Right atrium auricular region (tissue), 2 donors: ENCODE measurements at regions not wholly inside any gene's neighbourhood (a gene's known extent, or its start where the extent isn't known, plus 50 kb on each side); places are given as distances from the start of the nearest gene placed in this dataset.

ENCODE experiments used
- DNase-seq: peaks from one replicate; pipeline ENCODE4 v3.0.0-alpha.2; 2019; ENCODE audit warnings: low spot score
- H3K27ac ChIP-seq, 2 donors: fragments of 200-600 bp; sonication (generic); 1 replicate in 1 of 2; 2 replicates in 1 of 2; pipeline ENCODE4 v1.5.1; 2016 to 2019
- H3K27me3 ChIP-seq, 2 donors: fragments of 200-600 bp; sonication (generic); one replicate each; pipeline versions ENCODE4 v1.5.1 to v1.6.0; 2017 to 2019
- H3K36me3 ChIP-seq: fragments of 200-600 bp; sonication (generic); one replicate; pipeline ENCODE4 v1.5.1; 2016
- H3K4me1 ChIP-seq, 2 donors: fragments of 200-600 bp; sonication (generic); one replicate each; pipeline versions ENCODE4 v1.5.1 to v1.6.0; 2017 to 2019
- H3K4me3 ChIP-seq, 2 donors: fragments of 200-600 bp; sonication (generic); 1 replicate in 1 of 2; 2 replicates in 1 of 2; pipeline ENCODE4 v1.5.1; 2017 to 2019; ENCODE audit warnings: mild to moderate bottlenecking in 1 of 2, moderate library complexity in 1 of 2
- H3K9me3 ChIP-seq, 2 donors: fragments of 200-600 bp; sonication (generic); one replicate each; pipeline ENCODE4 v1.5.1; 2019
- CTCF ChIP-seq, 2 donors: fragments of 200-600 bp; sonication (generic); IDR thresholded peaks; one replicate each; pipeline ENCODE4 v1.5.1; 2019; ENCODE audit warnings: antibody characterized with exemption in 2 of 2

GRCh38 chr2:241958818-241959545, 89.5 kb downstream of the RTP5 start:
- no peak for TF ChIP-seq CTCF (IDR thresholded peaks at IDR 0.05)
- no peak overlapping the region for H3K4me3 ChIP-seq
- no peaks in the 10 kb centered on the region for H3K27me3 ChIP-seq
- no peaks in the 10 kb centered on the region for H3K4me1 ChIP-seq
- no peaks in the 10 kb centered on the region for H3K36me3 ChIP-seq
- H3K9me3 ChIP-seq = no peaks in the 10 kb centered on the region
- no peak overlapping the region for H3K27ac ChIP-seq
- no peak for DNase-seq

GRCh38 chr2:241959751-241960269, 90.3 kb downstream of the RTP5 start:
- H3K9me3 ChIP-seq = no peaks in the 10 kb centered on the region
- no peak for DNase-seq
- H3K36me3 ChIP-seq = no peaks in the 10 kb centered on the region
- no peak for TF ChIP-seq CTCF (IDR thresholded peaks at IDR 0.05)
- H3K4me1 ChIP-seq = no peaks in the 10 kb centered on the region
- no peak overlapping the region for H3K4me3 ChIP-seq
- H3K27ac ChIP-seq = no peak overlapping the region
- no peaks in the 10 kb centered on the region for H3K27me3 ChIP-seq

GRCh38 chr2:241961454-241961853, 91.9 kb downstream of the RTP5 start:
- TF ChIP-seq CTCF (IDR thresholded peaks at IDR 0.05) = no peak
- Histone ChIP-seq H3K27ac (no peak overlapping the region), H3K36me3 (no peaks in the 10 kb centered on the region), H3K9me3 (no peaks in the 10 kb centered on the region), H3K27me3 (no peaks in the 10 kb centered on the region), H3K4me1 (peaks cover 0 to 3% of the 10 kb centered on the region in 2 donors), H3K4me3 (no peak overlapping the region)
- DNase-seq = no peak

GRCh38 chr2:241964133-241964532, 94.6 kb downstream of the RTP5 start:
- Histone ChIP-seq H3K27ac (no peak overlapping the region), H3K4me1 (peaks cover 0 to 3% of the 10 kb centered on the region in 2 donors), H3K4me3 (no peak overlapping the region), H3K36me3 (no peaks in the 10 kb centered on the region), H3K27me3 (no peaks in the 10 kb centered on the region), H3K9me3 (no peaks in the 10 kb centered on the region)
- no peak for TF ChIP-seq CTCF (IDR thresholded peaks at IDR 0.05)
- no peak for DNase-seq

GRCh38 chr2:241965931-241966412, 96.4 kb downstream of the RTP5 start:
- Histone ChIP-seq H3K27ac (no peak overlapping the region), H3K4me1 (peaks cover 0 to 3% of the 10 kb centered on the region in 2 donors), H3K9me3 (no peaks in the 10 kb centered on the region), H3K4me3 (peak overlapping the region in 1 of 2 donors; percentile 5), H3K36me3 (no peaks in the 10 kb centered on the region), H3K27me3 (no peaks in the 10 kb centered on the region)
- DNase-seq = peak; percentile 75
- no peak for TF ChIP-seq CTCF (IDR thresholded peaks at IDR 0.05)
